Upper lobe of right lung (tissue), 1 donor: ENCODE measurements at regions not wholly inside any gene's neighbourhood (a gene's known extent, or its start where the extent isn't known, plus 50 kb on each side); places are given as distances from the start of the nearest gene placed in this dataset.
"Not testable (repeated sequence)": the region's sequence is repeated elsewhere in the genome, so short reads cannot be mapped to it uniquely, and the experiment has no call there.

Source experiments
- ATAC-seq: fragments of 200-7000 bp; cut with Tn5 transposase; one replicate; pipeline ENCODE4 v1.9.1; 2020; ENCODE audit warnings: mild to moderate bottlenecking, moderate library complexity
- DNase-seq: peaks from one replicate; pipeline ENCODE4 v3.0.0-alpha.2; 2020
- H3K27ac ChIP-seq: fragments of 200-600 bp; one replicate; pipeline ENCODE4 v1.8.0; 2022
- H3K27me3 ChIP-seq: fragments of 200-600 bp; one replicate; pipeline ENCODE4 v1.8.0; 2022; ENCODE audit warnings: mild to moderate bottlenecking
- H3K36me3 ChIP-seq: fragments of 200-600 bp; one replicate; pipeline ENCODE4 v1.8.0; 2022
- H3K4me1 ChIP-seq: fragments of 200-600 bp; one replicate; pipeline ENCODE4 v1.8.0; 2022
- H3K4me3 ChIP-seq: fragments of 200-600 bp; one replicate; pipeline ENCODE4 v1.8.0; 2022; ENCODE audit warnings: mild to moderate bottlenecking
- H3K9me3 ChIP-seq: fragments of 200-600 bp; one replicate; pipeline ENCODE4 v1.8.0; 2022
- intact Hi-C: fragments of 100-400 bp; cut with DNase I; formaldehyde crosslinking; loops from one replicate; pipeline ENCODE4 v1.11.0; 2022
- TF ChIP-seq, protein P1 (sequence below): fragments of 200-600 bp; IDR thresholded peaks from one replicate; pipeline ENCODE4 v1.8.0; 2022; ENCODE audit warnings: antibody characterized with exemption
- donor health status: DM: no; HTN: yes; CAD: no; lungs with severe emphysema.

DNA sequence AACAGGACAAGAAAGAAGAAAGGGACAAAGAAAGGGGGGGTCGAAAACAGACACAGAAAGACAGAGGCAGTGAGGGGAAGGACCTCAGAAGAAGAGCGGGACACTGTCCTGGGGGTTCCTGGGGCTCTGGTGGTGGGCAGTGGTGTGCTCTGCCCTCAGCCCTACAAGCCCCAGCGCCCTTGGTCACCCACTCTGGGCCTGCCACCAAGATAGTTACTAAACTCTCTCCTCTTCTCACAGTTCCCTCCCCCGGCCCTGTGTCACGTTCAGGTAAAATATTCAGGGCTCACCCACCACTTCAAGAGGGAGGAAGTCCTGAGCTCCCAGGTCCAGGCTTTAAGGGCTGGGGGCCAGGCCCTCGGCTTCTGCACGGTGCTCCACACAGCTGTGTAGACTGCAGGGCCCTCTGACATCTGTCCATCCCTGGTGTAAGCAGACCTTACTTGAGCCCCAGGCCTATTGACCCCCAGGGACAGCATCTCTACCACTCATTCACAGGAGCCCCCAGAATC lies 87.4 kb downstream of the MRPL14 start:
- peak; percentile 55 for DNase-seq
- no peak overlapping the region for H3K4me3 ChIP-seq

DNA sequence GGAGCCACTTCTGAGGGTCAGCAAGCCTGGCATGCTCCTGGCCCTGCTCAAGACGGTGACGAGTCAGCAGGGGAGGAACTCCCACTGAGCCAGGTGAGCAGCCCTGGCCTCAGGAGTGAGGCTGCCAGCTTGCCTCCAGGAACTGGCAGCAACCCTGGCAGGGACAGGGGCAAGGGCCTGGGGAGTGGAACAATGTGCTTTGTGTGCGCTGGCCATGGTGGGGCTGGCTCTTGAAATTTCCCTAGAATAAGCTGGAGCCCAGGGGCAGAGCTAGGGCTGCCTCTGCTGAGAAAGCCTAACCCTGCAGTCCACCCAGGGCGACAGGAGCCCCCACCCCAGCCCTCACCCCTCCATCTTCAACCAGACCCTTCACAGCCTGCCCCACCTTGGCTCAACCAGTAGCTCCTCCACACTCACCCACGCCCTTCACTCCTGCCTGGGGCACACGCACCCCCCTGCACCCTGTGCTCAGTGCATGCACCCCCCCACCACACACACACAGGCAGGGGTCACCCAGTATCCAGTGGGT lies 88.0 kb downstream of the MRPL14 start:
- Histone ChIP-seq H3K27ac (no peak overlapping the region), H3K36me3 (no peaks in the 10 kb centered on the region), H3K9me3 (no peaks in the 10 kb centered on the region), H3K27me3 (no peaks in the 10 kb centered on the region), H3K4me3 (no peak overlapping the region), H3K4me1 (peaks cover 4% of the 10 kb centered on the region)
- intact Hi-C loops: no loop called here
- peak; percentile 51 for DNase-seq
- TF ChIP-seq, protein P1, sequence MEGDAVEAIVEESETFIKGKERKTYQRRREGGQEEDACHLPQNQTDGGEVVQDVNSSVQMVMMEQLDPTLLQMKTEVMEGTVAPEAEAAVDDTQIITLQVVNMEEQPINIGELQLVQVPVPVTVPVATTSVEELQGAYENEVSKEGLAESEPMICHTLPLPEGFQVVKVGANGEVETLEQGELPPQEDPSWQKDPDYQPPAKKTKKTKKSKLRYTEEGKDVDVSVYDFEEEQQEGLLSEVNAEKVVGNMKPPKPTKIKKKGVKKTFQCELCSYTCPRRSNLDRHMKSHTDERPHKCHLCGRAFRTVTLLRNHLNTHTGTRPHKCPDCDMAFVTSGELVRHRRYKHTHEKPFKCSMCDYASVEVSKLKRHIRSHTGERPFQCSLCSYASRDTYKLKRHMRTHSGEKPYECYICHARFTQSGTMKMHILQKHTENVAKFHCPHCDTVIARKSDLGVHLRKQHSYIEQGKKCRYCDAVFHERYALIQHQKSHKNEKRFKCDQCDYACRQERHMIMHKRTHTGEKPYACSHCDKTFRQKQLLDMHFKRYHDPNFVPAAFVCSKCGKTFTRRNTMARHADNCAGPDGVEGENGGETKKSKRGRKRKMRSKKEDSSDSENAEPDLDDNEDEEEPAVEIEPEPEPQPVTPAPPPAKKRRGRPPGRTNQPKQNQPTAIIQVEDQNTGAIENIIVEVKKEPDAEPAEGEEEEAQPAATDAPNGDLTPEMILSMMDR: no peak
- no peak for ATAC-seq

More for the DNA sequence above, 87.4 kb downstream of the MRPL14 start:
- no peaks in the 10 kb centered on the region for H3K36me3 ChIP-seq
- TF ChIP-seq, protein P1: no peak
- H3K27ac ChIP-seq: no peak overlapping the region
- no peak for ATAC-seq
- H3K9me3 ChIP-seq: no peaks in the 10 kb centered on the region
- intact Hi-C loops: no loop called here
- peaks cover 4% of the 10 kb centered on the region for H3K4me1 ChIP-seq
- no peaks in the 10 kb centered on the region for H3K27me3 ChIP-seq

DNA sequence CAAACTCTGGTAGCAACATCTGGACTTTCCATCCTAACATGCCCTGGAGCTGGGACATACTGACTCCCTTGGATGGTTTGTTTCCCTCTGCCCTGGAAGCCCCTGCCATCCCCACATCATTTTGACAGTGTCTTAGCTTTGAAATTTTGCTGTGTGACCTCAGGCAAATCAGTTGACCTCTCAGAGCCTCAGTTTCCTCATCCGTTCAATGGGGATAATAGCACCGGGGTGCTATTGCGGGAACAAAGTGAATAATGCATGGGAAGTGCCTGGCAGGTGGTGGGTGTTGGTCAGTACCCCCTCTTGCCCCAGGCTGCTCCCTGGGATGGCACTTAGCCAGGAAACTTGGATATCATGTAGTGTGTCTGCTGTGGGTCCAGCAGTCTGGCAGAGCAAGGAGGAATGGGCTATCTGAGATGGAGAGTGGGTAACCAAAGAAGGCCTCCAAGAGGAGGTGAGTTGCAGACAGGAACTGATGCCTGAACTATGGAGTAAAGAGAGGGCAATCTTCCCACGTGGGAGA lies 88.6 kb downstream of the MRPL14 start:
- H3K9me3 ChIP-seq: no peaks in the 10 kb centered on the region
- DNase-seq: peak; percentile 15
- no peak overlapping the region for H3K27ac ChIP-seq
- TF ChIP-seq, protein P1: no peak
- intact Hi-C loops: no loop called here
- no peak for ATAC-seq
- peaks cover 4% of the 10 kb centered on the region for H3K4me1 ChIP-seq
- no peak overlapping the region for H3K4me3 ChIP-seq
- H3K36me3 ChIP-seq: no peaks in the 10 kb centered on the region
- no peaks in the 10 kb centered on the region for H3K27me3 ChIP-seq

DNA sequence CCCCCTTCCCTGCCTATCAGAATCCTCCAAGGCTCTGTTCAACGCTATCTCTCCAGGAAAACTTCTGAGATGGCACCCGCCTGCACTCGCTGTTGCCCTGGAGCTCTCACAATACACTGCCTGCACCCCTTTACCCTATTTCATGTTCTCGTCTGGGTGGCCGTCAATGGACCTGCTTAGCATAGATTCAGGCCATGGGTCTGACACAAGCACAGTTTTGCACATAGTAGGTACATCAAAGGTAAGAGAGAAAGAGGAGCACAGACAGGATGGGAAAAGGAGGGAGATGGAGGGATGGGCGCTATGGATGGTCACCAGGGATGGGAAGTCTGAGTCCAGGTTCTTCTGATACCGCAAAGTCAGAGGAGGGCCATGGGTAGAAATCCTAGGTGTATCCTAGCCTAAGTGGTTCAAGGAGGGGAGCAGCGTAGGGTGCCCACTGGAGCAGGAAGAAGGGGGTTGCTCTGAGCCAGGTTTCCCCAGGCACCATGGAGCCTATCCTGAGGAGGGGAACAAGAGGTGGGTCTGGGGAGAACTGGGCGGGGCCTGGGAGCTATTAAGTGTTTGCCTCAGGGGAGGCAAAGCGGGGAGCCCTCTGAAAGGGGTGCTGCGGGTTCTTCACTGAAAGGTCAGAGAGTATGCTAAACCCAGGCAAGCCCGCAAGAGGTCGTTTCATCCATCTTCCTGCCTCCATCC lies 89.3 kb downstream of the MRPL14 start:
- ATAC-seq (no peak), DNase-seq (peak; percentile 34)
- H3K4me1 ChIP-seq: peaks cover 4% of the 10 kb centered on the region
- H3K4me3 ChIP-seq: no peak overlapping the region
- TF ChIP-seq, protein P1: no peak
- no peak overlapping the region for H3K27ac ChIP-seq
- H3K9me3 ChIP-seq: no peaks in the 10 kb centered on the region
- no peaks in the 10 kb centered on the region for H3K27me3 ChIP-seq
- H3K36me3 ChIP-seq: no peaks in the 10 kb centered on the region
- intact Hi-C loops: no loop called here

DNA sequence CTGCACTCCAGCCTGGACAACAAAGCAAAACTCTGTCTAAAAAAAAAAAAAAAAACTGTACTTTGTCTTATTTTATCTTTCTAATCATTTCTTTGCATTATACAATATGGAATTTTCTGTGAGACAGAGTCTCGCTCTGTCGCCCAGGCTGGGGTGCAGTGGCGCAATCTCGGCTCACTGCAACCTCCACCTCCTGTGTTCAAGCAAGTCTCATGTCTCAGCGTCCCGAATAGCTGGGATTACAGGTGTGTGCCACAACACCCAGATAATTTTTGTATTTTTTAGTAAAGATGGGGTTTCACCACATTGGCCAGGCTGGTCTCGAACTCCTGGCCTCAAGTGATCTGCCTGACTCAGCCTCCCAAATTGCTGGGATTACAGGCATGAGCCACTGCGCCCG lies 90.0 kb downstream of the MRPL14 start:
- DNase-seq: peak; percentile 19
- H3K4me1 ChIP-seq, ATAC-seq, H3K4me3 ChIP-seq, H3K27ac ChIP-seq, H3K36me3 ChIP-seq, H3K27me3 ChIP-seq, intact Hi-C loops, H3K9me3 ChIP-seq: not testable (repeated sequence)

DNA sequence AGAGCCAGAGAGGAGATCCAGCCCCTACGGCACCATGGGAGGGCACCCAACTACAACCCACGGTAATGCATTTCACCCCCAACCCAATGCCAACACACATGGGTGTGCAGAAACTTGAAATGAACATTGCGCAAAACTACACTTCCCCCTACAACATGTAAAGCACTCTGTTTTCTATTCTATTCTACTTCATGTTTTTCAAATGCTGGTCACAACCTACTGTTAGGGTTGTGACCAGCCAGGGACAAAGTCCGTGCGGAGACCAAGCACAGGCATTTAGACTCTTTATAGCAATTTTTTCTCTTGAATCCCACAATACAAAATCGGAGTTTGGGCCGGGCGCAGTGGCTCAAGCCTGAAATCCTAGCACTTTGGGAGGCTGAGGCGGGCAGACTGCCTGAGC lies 90.6 kb downstream of the MRPL14 start:
- H3K36me3 ChIP-seq: no peaks in the 10 kb centered on the region
- intact Hi-C loops: no loop called here
- no peak overlapping the region for H3K4me3 ChIP-seq
- H3K27ac ChIP-seq: no peak overlapping the region
- H3K4me1 ChIP-seq: peaks cover 4% of the 10 kb centered on the region
- peak; percentile 37 for DNase-seq
- peak; percentile 59 for ATAC-seq
- no peaks in the 10 kb centered on the region for H3K27me3 ChIP-seq
- H3K9me3 ChIP-seq: no peaks in the 10 kb centered on the region
- TF ChIP-seq, protein P1: no peak
